GM12891 (cell line): ENCODE measurements at regions not wholly inside any gene's neighbourhood (a gene's known extent, or its start where the extent isn't known, plus 50 kb on each side); places are given as distances from the start of the nearest gene placed in this dataset.

Experiments
- POLR2A ChIP-seq: IDR thresholded peaks from 2 replicates; pipeline ENCODE4 v1.6.1; 2011; ENCODE audit warnings: low read depth, low read length, control low read depth
- POLR2AphosphoS5 ChIP-seq: IDR thresholded peaks from 2 replicates; pipeline ENCODE4 v1.6.1; 2011; ENCODE audit warnings: low read depth, low read length, control low read depth
- POU2F2 ChIP-seq: IDR thresholded peaks from 2 replicates; pipeline ENCODE4 v1.6.1; 2011; ENCODE audit warnings: low read depth, mild to moderate bottlenecking, control low read depth, low read length, moderate library complexity
- TAF1 ChIP-seq: IDR thresholded peaks from 2 replicates; pipeline ENCODE4 v1.6.1; 2011; ENCODE audit warnings: low read depth, low read length, control low read depth

DNA sequence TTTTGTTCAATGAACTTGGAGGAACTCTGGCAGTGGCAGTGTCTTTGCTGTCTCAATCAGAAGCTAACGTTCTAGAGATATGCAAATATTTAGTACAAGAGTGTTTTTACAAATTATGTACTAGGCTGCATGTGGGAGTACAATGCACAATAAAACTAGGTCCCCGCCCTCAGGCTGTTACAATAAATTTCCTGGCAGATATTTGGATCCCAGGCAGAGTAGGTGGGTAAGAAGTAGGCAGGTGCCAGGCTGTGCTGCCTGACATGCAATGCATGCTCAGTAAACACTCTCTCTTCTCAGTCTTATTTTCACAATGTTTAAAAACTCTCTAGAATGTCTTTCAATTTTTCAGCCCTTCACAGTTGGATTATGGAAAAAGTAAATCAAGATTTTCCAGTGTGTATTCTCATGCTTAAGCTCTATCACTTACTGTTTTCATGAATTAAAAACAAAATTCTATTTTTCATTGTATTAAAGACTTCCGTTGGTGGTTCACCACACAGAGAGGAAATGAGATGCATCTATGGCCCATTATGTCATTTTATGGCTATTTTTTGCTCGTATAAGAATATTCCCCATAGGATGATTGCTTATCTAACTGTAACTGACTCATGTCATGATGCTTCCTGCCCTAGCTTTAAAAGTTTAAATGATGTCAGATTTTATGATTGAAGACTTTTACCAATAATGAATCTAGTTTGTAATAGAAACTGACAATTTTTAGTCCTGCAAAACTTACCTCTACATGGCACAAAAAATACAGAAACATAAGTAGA, 346.1 kb downstream of the RND3 start:
- TF ChIP-seq POLR2A = no peak
- no peak for TF ChIP-seq POLR2AphosphoS5
- no peak for TF ChIP-seq TAF1
- TF ChIP-seq POU2F2 = no peak
